Stimulated activated CD8-positive, alpha-beta memory T cell treated with anti-CD3 and anti-CD28 coated beads, Interleukin-15, amount 100 ng/mL, for 48 hours (primary cell): ENCODE measurements at regions not wholly inside any gene's neighbourhood (a gene's known extent, or its start where the extent isn't known, plus 50 kb on each side); places are given as distances from the start of the nearest gene placed in this dataset.
"Not testable (repeated sequence)": the region's sequence is repeated elsewhere in the genome, so short reads cannot be mapped to it uniquely, and the experiment has no call there.

ENCODE experiments used
- DNase-seq, 2 donors: peaks; one replicate each; pipeline ENCODE4 v3.0.0-alpha.2; 2020; ENCODE audit warnings: low read depth in 2 of 2

DNA sequence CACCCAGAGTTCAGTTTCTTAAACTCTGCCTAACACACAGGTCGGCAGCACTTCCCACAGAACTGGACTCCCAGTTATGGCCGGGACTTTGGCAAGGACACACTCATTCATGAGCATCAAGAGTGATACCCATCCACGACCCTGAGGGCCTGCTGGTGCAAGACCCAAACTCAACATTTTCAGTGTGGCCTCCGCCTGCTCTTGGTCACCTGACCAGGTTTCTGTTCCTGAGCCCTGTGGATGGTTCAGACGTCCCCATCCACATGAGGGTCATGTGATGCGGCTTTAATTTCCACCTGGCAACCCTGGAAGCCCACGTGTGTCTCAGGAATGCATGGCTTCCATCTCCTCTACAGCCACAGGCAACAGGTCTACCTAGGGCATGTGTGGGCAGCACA lies 245.3 kb downstream of the DLL1 start:
- no peak for DNase-seq

DNA sequence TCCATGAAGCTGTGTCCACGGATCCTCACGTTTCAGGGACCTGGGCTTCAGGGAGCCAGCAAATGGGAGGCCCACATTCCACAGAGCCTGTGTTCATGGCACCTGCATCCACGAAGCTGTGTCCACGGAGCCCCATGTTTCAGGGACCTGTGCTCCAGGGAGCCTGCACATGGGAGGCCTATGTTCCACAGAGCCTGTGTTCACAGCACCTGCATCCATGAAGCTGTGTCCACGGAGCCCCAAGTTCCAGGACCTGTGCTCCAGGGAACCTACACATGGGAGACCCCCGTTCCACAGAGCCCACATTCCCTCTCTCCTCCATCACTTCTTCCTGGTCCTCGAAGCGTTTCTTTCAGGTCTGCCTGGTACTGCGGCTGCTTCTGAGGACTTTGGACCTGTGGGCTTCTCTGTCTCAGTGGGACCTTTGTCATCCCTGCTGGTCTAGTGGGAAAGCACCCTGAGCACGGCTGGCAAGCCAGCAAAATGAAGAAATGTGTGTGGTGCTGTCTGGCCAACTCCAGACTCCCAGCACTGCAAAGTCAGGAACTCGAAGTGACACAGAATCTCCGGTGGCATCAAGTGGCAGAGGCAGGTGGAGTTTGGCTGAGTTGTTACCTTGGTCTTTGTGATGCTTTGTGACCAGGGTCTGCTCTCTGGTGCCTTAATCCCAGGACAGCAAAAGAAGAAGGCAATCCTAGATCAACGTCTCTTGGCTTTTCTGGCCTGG lies 245.9 kb downstream of the DLL1 start:
- no peak for DNase-seq

DNA sequence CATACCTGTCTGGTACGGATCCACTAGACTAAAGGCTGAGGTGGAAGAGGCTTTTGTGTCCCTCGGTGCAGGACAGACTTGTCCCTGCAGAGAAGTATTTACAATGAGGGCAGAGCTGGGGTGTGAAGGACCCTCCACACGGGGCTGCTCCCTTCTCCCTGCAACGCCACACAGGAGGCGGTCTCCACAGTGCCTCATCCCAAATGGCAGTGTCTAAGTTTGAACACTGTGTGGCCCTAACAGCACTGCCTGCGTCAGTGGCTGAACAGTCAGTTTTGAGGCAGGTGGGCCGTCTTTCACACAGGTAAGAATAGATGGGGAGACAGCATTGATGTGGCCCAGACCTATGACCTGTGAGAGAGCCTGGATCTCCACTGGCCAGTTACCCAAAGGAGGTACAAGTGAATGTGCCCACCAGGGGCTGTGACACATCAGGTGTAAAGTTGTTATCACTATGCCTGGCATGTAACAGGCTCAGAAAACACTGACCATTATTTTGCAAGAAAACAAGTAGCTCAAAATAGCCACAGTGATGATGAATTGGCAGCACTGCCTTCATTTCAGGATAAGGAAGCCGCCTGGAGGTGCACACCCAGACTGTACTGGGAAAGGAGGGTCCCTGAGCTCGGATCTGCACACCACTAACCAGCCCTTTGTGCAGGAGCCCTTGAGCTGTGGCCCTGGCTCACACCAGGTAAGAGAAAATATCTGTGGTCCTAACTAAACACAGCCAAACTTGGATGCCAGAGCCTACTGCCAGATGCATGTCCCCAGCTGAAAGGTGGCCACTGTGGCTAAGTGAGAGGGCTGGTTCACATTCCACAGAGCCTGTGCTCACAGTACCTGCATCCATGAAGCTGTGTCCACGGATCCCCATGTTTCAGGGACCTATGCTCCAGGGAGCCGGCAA lies 246.7 kb downstream of the DLL1 start:
- DNase-seq, result no peak

DNA sequence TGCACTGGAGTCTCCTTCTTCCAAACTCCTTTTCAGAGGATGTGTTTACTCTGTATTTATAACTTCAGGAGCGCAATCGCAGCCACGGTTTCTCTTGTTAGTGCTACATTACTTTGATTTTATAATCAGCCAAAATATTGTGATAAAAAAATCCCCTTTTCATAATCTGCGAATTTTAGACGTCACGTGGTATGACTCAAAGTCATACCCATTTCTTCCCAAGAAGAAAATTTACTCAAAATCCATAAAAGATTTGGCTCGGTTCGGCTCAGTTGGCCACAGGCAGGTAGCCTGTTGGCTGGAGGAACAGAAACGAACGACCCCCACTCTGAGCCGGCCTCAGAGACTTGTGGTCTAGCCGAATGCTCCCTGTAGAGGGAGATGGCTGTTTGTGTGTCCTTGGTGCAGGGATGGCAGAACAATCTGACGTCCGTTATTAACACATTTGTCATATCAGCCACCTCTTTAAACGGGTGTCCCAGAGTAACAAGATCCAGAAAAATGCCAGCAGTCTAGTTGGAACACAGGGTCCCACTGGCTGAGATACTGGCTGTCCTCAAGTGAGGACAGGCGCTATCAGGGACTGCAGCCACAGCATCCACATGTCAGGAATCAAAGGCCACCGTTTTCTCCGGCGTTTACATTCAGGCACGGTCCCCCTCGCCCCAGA lies 247.6 kb downstream of the DLL1 start:
- DNase-seq, result no peak

DNA sequence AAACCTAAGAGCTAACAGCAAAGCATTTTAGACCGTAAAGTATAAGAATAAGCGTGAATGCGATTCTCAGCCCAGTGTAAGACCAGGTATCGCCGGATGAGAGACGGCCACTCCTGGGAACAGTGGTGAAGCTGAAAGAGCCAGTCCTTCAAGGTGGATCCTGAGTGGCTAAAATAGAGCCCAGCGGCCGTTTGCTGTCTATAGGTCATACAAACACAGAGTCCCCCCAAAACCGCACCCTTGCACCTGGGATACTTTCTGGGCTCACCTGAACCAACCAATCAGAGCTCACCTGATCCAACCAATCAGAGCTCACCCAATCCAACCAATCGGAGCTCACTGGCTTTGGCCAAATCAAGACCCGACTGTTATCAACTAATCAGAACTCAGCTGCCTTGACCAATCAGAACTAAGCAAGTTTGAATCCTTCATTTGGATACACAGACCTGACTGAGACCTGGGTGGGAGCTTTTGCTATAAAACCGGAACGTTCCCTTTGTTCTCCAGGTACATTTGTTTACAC lies 248.2 kb downstream of the DLL1 start:
- DNase-seq, result no peak

DNA sequence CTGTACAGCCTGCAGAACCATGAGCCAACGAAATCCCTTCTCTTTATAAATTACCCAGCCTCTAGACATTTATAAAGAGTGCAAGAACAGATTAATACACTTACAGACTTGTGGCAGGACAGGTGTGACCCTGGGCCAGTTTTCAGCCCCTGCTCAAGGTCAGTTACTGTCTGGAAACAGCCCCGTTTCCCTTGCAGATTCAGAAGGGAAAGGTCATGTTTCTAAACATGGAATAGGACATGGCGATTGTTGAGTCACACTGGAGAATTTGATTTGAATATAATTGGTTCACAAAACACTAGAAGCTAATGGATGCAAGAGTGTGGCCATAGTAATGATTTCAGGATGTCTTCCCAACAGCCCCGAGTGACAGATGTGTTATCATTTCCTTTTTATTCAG lies 248.8 kb downstream of the DLL1 start:
- no peak for DNase-seq

DNA sequence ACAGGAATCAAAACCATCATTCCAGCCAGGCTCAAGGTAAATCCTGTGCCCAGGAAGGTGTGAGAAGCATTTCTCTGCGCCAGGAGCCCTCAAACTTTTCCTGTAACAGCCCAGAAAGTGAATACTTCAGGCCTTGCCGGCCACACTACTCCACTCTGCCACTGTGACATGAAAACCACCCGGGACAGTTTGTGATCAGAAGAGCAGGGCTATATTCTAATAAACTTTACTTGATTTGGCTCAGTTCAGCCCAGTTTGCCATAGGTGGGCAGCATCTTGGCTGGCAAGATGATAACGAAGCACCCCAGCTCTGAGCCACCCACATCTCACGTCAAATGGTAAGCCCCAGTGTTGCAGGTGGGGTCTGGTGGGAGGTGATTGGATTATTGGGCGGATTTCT lies 249.4 kb downstream of the DLL1 start:
- DNase-seq, result no peak

DNA sequence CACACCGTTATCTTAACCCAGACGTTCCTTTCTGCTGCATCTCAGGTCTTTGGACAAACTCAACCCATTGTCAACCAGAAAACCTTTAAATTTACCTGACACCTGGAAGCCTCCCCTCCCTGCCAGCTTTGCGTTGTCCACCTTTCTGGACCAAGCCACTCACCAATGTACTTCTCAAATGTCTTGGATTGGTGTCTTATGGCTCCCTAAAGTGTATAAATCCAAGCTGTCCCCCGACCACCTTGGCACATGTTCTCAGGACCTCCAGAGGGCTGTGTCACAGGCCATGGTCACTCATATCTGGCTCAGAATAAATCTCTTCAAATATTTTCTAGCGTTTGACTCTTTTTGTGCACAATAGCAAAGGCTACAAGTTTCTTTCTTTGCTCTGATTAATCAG lies 250.0 kb downstream of the DLL1 start:
- no peak for DNase-seq

DNA sequence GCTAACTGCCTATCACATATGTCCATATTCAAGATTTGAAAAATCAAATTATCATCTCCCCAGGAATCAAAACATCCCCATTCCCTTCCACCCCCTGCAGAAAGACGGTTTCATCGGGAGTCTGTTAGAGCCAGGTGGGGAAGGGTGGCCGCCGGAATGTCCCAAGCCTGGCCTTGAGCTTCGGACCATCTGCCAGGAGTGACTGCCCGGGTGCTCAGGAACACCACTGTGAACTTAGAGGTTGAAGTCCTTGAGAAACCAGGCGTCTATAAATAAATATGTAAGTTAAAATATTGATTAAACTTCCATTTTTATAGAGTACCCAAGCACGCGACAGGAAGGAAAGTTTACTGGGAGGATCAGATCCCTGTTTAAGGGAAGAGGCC lies 250.8 kb downstream of the DLL1 start:
- DNase-seq, result no peak

DNA sequence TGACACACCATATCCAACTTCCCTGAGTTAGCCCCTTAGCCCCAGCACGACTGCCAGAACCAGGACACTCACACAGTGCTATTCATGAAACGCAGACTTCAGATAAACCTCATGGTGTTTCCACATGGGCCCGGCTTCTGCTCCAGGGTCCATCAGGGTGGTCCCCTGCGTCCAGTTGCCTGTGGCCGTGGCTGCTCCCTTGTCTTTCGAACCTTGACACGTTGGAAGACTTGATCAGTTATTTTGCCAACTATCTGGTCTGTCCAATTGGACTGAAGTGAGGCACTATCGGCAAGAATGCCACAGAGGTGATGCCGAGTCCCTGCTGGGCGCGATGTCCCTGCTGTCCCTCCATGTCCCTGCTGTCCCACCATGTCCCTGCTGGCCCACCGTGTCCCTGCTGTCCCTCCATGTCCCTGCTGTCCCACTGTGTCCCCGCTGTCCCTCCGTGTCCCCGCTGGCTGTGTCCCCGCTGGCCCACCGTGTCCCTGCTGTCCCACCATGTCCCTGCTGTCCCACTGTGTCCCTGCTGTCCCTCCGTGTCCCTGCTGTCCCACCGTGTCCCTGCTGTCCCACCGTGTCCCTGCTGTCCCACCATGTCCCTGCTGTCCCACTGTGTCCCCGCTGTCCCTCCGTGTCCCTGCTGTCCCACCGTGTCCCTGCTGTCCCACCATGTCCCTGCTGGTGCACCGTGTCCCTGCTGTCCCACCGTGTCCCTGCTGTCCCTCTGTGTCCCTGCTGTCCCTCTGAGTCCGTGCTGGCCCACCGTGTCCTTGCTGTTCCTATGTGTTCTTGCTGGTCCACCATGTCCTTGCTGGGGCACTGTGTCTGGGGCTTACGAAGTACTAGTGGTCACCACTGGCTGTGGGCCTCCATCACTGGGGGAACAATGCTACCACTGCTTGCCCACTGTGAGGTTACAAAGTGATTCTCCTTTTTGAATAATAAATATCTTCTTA lies 251.4 kb downstream of the DLL1 start:
- no peak for DNase-seq

DNA sequence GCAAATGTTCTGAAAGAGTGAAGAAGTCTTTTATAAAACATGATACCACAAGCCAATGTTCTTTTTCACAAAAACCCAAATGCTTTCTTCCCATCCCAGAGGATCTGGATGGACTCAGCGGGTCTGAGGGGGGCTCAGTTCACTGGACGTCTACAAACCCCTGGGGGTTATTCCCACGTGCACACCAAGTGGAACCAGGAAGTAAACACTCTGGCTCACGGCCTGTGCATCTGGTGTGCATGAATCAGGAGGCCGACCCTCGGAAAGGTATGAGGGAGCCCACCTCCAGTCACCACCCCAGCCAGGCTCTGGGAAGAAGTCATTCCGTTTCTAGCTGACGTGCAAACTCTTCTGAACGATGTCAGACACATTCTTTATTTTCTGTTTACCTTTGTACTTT lies 252.2 kb downstream of the DLL1 start:
- no peak for DNase-seq

DNA sequence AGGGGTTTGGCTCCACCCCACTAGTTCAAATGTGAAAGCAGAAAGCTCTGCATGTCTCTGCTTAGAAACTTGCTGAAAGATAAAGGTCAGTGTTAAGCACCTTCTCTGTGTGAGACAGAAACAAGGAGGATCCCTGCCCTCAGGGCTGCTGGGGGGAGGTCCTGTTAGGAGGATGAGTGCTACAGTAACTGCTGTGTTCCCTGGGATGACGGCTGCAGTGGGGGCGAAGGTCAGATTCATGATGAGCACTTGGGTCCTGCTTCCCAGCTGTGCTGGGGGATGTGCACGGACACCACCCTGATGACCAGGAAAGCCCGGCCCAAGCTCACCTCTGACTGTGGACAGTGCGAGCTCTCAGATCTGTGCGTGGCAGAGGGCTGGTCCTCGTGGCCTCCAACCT lies 252.6 kb downstream of the DLL1 start:
- DNase-seq, result no peak

DNA sequence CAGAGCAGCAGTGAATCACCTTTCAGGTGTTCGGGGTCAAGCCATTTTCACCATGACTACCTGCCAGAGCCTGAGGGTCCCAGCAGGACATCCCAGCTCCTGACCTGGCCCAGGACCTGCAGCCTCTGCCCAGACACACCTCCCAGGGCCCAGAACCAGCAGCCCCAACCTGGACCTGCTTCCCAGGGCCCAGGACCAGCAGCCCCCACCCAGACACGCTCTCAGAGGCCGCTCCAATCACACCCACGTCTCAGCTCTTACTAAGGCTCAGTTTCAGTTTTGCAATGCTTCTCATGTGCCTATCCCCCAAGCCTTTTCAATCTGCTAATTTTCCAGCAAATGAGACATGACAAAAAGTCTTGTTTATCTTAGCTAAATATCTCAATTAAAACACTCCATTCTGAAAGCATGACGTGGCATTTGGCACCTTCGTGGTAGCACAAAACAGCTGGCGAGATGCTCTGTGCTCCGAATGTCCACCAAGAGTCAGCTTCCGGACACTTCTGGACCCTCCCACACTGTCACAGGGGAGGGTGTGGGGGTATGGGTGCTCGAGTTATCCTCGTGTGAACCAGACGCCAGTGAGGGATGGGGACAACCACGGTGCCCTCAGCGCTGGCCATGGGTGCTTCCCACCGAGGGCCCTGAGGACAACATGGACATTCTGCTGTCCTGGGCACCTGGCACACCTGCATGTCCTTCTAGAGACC lies 253.2 kb downstream of the DLL1 start:
- DNase-seq, result no peak

DNA sequence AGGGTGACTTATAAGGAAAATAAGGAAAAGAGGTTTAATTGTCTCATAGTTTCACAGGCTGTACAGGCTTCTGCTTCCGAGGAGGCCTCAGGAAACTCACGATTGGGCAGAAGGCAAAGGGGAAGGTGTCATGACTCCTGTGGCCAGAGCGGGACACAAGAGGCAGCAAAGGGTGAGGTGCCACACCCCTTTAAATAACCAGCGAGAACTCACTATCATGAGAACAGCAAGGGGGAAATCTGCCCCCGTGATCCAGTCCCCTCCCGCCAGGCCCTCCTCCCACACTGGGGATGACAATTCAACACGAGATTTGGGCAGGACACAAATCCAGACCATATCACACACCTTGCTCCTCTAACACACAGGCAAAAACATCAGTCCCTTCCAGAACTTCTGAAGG lies 254.0 kb downstream of the DLL1 start:
- no peak for DNase-seq

DNA sequence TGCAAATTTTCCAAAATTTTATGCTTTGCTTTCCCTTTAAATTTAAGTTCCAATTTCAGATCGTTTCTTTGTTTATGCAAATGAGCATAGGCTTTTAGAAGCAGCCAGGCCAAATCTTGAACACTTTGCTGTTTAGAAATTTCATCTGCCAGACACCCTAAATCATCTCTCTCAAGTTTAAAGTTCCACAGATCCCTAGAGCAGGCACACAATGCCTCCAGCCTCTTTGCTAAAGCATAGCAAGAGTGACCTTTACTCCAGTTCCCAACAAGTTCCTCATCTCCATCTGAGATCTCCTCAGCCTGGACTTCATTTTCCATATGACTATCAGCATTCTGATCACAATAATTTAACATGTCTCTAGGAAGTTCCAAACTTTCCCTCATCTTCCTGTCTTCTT lies 254.5 kb downstream of the DLL1 start:
- not testable (repeated sequence) for DNase-seq

DNA sequence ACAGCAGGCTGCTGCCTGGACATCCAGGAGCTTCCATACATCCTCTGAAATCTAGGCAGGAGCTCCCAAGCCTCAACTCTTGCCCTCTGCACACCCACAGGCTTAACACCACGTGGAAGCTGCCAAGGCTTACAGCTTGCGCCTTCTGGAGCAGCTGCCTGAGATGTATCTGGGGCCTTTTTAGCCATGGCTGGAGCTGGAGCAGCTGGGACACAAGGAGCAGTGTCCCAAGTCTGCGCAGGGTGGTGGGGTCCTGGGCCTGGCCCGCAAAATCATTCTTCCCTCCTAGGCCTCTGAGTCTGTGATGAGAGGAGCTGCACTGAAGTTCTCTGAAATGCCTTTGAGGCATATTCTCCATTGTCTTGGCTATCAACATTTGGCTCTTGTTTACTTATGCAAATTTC lies 255.0 kb downstream of the DLL1 start:
- DNase-seq, result no peak

DNA sequence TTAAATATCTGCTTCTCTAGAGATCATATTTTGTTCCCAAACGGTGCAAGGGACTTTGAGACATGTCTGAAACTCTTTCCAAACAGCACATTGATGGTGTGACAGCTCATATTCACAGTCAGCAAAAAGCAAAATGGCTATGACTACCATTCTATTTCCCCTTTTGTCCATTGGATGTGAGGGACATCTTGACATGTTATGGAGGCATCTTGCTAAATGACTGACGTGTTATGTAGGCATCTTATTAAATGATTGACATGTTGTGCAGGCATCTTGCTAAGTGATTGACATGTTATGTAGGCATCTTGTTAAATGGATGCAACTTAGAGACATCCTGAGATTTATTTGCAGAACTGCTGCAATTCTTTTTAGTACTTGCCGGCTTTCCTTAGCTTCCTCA lies 255.8 kb downstream of the DLL1 start:
- no peak for DNase-seq

DNA sequence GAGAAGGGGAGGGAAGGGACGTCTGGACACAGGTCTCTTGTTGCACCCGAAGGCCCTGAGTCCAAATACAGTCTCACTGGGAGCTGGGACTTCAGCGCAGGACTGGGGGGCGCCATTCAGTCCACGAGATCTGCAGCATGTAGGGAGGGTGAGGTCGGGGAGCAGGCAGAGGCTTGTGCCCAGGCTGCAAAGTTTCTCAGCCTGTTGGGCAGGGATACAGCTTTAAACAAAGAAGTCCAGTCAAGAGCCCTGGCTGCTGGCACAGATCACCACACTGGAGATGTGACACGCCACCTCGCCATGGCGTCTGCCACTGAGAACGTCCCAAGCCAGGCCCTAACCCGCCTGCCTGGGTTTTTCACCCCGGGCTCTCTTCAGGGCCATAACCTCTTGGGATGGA lies 256.6 kb downstream of the DLL1 start:
- no peak for DNase-seq

DNA sequence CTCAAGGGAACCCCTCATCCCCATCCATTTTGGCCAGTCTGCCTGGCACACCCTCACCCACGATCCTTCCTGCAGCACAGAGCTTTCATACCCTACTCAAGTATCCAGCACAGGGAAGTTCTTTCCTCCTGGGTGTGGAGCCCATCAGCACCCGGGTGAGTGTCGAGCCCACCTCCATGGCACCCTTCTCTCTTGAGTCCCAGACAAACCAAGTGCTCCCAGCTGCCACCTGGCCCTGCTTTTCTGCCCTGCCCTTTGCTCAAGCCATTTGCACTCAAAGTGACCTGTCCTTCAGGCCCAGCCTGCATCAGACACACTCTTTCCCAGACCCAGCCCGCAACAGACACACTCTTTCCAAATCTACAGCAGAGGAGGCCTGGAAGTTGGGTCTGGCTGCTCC lies 257.2 kb downstream of the DLL1 start:
- DNase-seq, result no peak

DNA sequence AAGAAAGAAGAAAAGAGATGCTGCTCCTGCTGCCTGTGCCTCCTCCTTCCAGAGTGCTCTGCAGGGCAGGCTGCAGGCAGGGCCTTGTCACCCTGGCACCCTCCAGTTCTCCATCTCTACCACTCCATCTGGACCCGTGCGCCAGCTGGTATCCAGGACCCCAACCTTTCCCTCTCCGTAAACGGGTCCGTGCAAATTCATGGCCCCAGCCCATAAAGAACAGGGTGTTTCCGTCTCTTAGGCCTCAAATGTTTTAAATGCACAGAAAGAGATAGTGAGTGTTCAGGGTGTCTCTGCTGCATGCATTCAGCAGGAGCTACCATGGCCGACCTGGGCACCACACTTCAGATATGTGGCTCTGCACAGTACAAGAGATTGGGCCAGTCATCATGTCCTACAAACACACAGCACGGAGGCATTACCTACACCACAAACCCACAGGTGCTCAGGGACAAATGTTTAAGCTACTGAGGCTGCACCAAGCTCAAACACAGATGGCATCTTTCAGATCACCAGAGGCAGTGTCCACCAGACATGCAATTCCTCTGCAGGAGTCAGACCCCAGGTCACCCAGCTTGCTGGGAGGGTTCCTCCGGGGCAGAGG lies 258.1 kb downstream of the DLL1 start:
- DNase-seq, result no peak
